ENCODE measurements at regions not wholly inside any gene's neighbourhood (a gene's known extent, or its start where the extent isn't known, plus 50 kb on each side); places are given as distances from the start of the nearest gene placed in this dataset.

- H3K27ac ChIP-seq = no peak overlapping the region
- H3K36me3 ChIP-seq = no peaks in the 10 kb centered on the region
- H3K9me3 ChIP-seq = no peaks in the 10 kb centered on the region
- H3K4me3 ChIP-seq = no peak overlapping the region
- TF ChIP-seq POLR2A (IDR thresholded peaks at IDR 0.05) = no peak
- H3K4me1 ChIP-seq = no peaks in the 10 kb centered on the region
- 66% methylated on average over 1 of the region's 1 CpG for WGBS
- H3K27me3 ChIP-seq = no peaks in the 10 kb centered on the region
- no peak for DNase-seq (ENCODE audit: low spot score in 2 of 2)
These were observed 116.7 kb downstream of the POSTN start for GRCh38 chr13:37481885-37482227.

- no peaks in the 10 kb centered on the region for H3K4me1 ChIP-seq
- no peaks in the 10 kb centered on the region for H3K27me3 ChIP-seq
- H3K36me3 ChIP-seq = no peaks in the 10 kb centered on the region
- no peak for DNase-seq (ENCODE audit: low spot score in 2 of 2)
- H3K9me3 ChIP-seq = no peaks in the 10 kb centered on the region
- H3K27ac ChIP-seq = no peak overlapping the region
- WGBS = 84% methylated on average over 7 of the region's 7 CpGs
- no peak overlapping the region for H3K4me3 ChIP-seq
- no peak for TF ChIP-seq POLR2A (IDR thresholded peaks at IDR 0.05)
These were observed 117.3 kb downstream of the POSTN start for GRCh38 chr13:37481011-37481884.

- no peaks in the 10 kb centered on the region for H3K36me3 ChIP-seq
- 52% methylated on average over 1 of the region's 1 CpG for WGBS
These were observed 118.7 kb downstream of the POSTN start for GRCh38 chr13:37479916-37480315.

GRCh38 chr13:37476874-37477273 is 121.7 kb downstream of the POSTN start:
- no peak for TF ChIP-seq POLR2AphosphoS5 (IDR thresholded peaks at IDR 0.05)
- TF ChIP-seq POLR2A (IDR thresholded peaks at IDR 0.05) = no peak
- no peak for TF ChIP-seq EP300 (IDR thresholded peaks at IDR 0.05)
- TF ChIP-seq, protein P1, sequence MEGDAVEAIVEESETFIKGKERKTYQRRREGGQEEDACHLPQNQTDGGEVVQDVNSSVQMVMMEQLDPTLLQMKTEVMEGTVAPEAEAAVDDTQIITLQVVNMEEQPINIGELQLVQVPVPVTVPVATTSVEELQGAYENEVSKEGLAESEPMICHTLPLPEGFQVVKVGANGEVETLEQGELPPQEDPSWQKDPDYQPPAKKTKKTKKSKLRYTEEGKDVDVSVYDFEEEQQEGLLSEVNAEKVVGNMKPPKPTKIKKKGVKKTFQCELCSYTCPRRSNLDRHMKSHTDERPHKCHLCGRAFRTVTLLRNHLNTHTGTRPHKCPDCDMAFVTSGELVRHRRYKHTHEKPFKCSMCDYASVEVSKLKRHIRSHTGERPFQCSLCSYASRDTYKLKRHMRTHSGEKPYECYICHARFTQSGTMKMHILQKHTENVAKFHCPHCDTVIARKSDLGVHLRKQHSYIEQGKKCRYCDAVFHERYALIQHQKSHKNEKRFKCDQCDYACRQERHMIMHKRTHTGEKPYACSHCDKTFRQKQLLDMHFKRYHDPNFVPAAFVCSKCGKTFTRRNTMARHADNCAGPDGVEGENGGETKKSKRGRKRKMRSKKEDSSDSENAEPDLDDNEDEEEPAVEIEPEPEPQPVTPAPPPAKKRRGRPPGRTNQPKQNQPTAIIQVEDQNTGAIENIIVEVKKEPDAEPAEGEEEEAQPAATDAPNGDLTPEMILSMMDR (IDR thresholded peaks at IDR 0.05) = no peak
- Histone ChIP-seq H3K9me3 (no peaks in the 10 kb centered on the region), H3K27me3 (no peaks in the 10 kb centered on the region), H3K27ac (no peak overlapping the region), H3K36me3 (no peaks in the 10 kb centered on the region), H3K4me3 (no peak overlapping the region), H3K4me1 (no peaks in the 10 kb centered on the region)
- DNase-seq (ENCODE audit: low spot score in 2 of 2) = no peak
- WGBS = 44% methylated on average over 4 of the region's 4 CpGs

More at GRCh38 chr13:37479916-37480315, 118.7 kb downstream of the POSTN start:
- H3K4me3 ChIP-seq = no peak overlapping the region
- no peak for DNase-seq (ENCODE audit: low spot score in 2 of 2)
- H3K9me3 ChIP-seq = no peaks in the 10 kb centered on the region
- H3K27ac ChIP-seq = no peak overlapping the region
- TF ChIP-seq POLR2AphosphoS5 (IDR thresholded peaks at IDR 0.05) (no peak), EP300 (IDR thresholded peaks at IDR 0.05) (no peak), POLR2A (IDR thresholded peaks at IDR 0.05) (no peak)
- TF ChIP-seq, protein P1 (IDR thresholded peaks at IDR 0.05) = no peak
- no peaks in the 10 kb centered on the region for H3K27me3 ChIP-seq
- H3K4me1 ChIP-seq = no peaks in the 10 kb centered on the region

DNA sequence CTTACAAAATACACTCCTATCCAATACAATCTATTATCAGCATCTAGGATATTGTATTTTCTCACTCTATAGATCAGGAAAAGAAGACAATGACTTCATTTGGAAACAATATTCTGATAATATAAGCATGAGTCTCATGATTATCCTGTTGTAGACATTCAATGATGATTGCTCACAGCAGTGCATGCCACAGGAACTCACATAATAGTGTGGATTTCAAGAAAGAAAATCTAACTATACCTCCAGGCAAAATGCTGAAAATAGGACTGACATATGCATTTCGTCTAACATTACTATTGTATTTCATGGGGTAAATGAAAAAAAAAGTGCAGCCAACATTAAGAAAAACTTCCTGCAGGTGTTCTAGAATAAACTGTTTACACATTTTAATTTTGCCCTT is 122.6 kb downstream of the POSTN start:
- TF ChIP-seq EP300 (IDR thresholded peaks at IDR 0.05) (no peak), POLR2A (IDR thresholded peaks at IDR 0.05) (no peak), POLR2AphosphoS5 (IDR thresholded peaks at IDR 0.05) (no peak)
- TF ChIP-seq, protein P1 (IDR thresholded peaks at IDR 0.05) = no peak
- DNase-seq (ENCODE audit: low spot score in 2 of 2) = no peak

DNA sequence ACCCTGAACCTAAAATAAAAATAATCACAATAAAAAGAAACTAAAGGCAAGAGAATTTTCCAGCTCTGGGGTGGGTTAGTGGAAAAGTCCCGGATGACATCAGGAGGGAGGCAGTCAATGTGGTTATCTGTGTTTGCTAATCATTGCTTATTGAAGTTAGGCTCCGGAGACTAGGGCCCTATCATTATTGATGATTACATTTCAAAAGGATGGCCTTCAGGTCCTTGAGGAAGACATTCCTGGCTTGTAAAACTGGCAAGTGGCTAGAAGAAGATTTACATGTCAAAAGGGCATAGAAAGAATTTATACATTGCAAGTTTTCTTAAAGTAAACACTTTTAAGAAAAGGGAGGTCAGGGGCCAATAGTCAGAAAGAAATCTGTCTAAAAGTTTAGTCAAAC is 123.4 kb downstream of the POSTN start:
- Histone ChIP-seq H3K36me3 (no peaks in the 10 kb centered on the region), H3K27me3 (no peaks in the 10 kb centered on the region), H3K4me3 (no peak overlapping the region), H3K9me3 (no peaks in the 10 kb centered on the region), H3K4me1 (no peaks in the 10 kb centered on the region), H3K27ac (no peak overlapping the region)
- DNase-seq (ENCODE audit: low spot score in 2 of 2) = no peak
- 38% methylated on average over 2 of the region's 2 CpGs for WGBS
- no peak for TF ChIP-seq POLR2AphosphoS5 (IDR thresholded peaks at IDR 0.05)
- TF ChIP-seq POLR2A (IDR thresholded peaks at IDR 0.05) = no peak
- no peak for TF ChIP-seq EP300 (IDR thresholded peaks at IDR 0.05)
- TF ChIP-seq, protein P1 (IDR thresholded peaks at IDR 0.05) = no peak

More for the DNA sequence above, 122.6 kb downstream of the POSTN start:
- Histone ChIP-seq H3K4me1 (no peaks in the 10 kb centered on the region), H3K9me3 (no peaks in the 10 kb centered on the region), H3K36me3 (no peaks in the 10 kb centered on the region), H3K4me3 (no peak overlapping the region), H3K27me3 (no peaks in the 10 kb centered on the region), H3K27ac (no peak overlapping the region)
- WGBS = 76% methylated on average over 1 of the region's 1 CpG
